ENCODE measurements at regions not wholly inside any gene's neighbourhood (a gene's known extent, or its start where the extent isn't known, plus 50 kb on each side); places are given as distances from the start of the nearest gene placed in this dataset.

- H3K4me1 ChIP-seq (ENCODE audit: insufficient read depth, low read length), result peaks cover 6% of the 10 kb centered on the region; the same call in 1 of the 2 replicates
- no peaks in the 10 kb centered on the region for H3K9me3 ChIP-seq (ENCODE audit: insufficient read depth, low read depth, low read length)
- no peak overlapping the region for H3K9ac ChIP-seq (ENCODE audit: low read depth, low read length)
- H3K27me3 ChIP-seq (ENCODE audit: insufficient read depth, low read length), result no peaks in the 10 kb centered on the region
- no peak overlapping the region for H3K4me3 ChIP-seq (ENCODE audit: low read length)
- H3K27ac ChIP-seq (ENCODE audit: low read length), result no peak overlapping the region
- H3K36me3 ChIP-seq (ENCODE audit: insufficient read depth, low read depth, low read length), result no peaks in the 10 kb centered on the region
Measured at GRCh38 chr13:34257966-34258365, 440.0 kb downstream of the RFC3 start.

DNA sequence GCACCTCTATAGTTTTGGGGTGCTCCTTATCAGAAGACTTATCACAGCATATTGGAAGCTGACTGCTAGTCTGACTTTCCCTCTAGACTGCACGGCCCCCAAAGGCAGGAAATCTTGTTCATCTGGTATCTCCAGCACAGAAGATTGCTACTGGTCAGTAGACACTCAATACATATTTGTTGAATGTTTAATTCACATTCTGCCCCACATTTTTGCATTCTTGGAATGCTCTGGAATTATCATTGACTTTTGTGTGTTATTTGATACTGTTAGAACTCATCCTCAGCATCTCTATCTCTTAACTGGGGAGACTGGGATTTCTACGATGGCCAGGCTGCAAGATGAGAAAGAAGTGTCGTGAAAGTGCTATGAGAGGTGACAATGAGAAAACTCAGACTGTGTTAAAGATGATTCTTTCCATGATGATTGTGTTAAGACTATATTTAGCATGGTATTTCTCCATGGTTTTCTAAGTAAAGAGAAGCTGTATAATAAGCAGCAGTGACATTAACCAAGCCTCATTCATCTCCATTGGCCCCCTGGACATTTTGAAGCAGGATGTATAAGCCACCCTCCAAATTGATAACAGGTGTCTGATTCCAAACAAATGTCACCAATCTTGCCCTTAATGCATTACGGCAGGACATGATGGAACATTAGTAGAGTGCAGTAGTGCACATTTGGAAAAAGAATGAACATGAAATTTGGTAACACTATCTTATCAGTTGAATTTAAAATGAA is 440.9 kb downstream of the RFC3 start:
- no peak overlapping the region for H3K27ac ChIP-seq (ENCODE audit: low read length)
- no peaks in the 10 kb centered on the region for H3K27me3 ChIP-seq (ENCODE audit: insufficient read depth, low read length)
- H3K4me1 ChIP-seq (ENCODE audit: insufficient read depth, low read length), result peaks cover 6% of the 10 kb centered on the region; the same call in 1 of the 2 replicates
- no peak overlapping the region for H3K4me3 ChIP-seq (ENCODE audit: low read length)
- no peaks in the 10 kb centered on the region for H3K36me3 ChIP-seq (ENCODE audit: insufficient read depth, low read depth, low read length)
- H3K9me3 ChIP-seq (ENCODE audit: insufficient read depth, low read depth, low read length), result no peaks in the 10 kb centered on the region
- no peak overlapping the region for H3K9ac ChIP-seq (ENCODE audit: low read depth, low read length)

- H3K4me3 ChIP-seq (ENCODE audit: low read length), result no peak overlapping the region
- H3K9me3 ChIP-seq (ENCODE audit: insufficient read depth, low read depth, low read length), result no peaks in the 10 kb centered on the region
- no peaks in the 10 kb centered on the region for H3K27me3 ChIP-seq (ENCODE audit: insufficient read depth, low read length)
- H3K4me1 ChIP-seq (ENCODE audit: insufficient read depth, low read length), result peaks cover 6% of the 10 kb centered on the region; the same call in 1 of the 2 replicates
- H3K36me3 ChIP-seq (ENCODE audit: insufficient read depth, low read depth, low read length), result no peaks in the 10 kb centered on the region
- H3K9ac ChIP-seq (ENCODE audit: low read depth, low read length), result no peak overlapping the region
- no peak overlapping the region for H3K27ac ChIP-seq (ENCODE audit: low read length)
Measured at GRCh38 chr13:34263681-34264080, 445.7 kb downstream of the RFC3 start.

DNA sequence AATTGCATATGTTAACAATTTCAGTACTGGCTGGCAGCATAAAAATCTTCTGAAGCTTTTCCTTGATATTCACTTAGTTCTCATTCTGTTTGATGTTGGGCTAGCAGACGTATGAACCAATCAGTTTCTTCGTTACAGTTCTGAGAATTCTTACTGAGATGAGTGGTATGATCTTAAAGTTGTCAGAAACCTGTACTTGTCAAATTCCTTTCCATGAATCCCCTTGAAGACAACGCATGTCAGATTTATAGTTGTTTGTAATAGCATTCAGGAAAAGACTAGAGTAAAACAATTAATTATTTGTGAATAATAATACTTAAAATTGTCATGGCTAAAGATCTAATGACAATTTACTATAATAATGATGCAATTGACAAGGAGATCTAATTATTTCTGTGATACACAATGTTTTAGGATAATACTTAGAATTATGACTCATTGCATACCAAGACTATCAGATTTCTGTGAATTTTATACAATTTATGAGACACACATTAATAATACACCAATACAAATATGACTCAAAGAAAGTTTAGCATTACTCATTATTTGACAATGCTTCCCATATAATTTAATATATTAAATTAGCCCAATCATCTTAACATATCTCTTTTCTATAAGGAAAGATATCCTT is 447.2 kb downstream of the RFC3 start:
- Histone ChIP-seq H3K9ac (ENCODE audit: low read depth, low read length) (no peak overlapping the region), H3K4me3 (ENCODE audit: low read length) (no peak overlapping the region), H3K9me3 (ENCODE audit: insufficient read depth, low read depth, low read length) (no peaks in the 10 kb centered on the region), H3K27me3 (ENCODE audit: insufficient read depth, low read length) (no peaks in the 10 kb centered on the region), H3K4me1 (ENCODE audit: insufficient read depth, low read length) (no peaks in the 10 kb centered on the region), H3K27ac (ENCODE audit: low read length) (no peak overlapping the region), H3K36me3 (ENCODE audit: insufficient read depth, low read depth, low read length) (no peaks in the 10 kb centered on the region)

DNA sequence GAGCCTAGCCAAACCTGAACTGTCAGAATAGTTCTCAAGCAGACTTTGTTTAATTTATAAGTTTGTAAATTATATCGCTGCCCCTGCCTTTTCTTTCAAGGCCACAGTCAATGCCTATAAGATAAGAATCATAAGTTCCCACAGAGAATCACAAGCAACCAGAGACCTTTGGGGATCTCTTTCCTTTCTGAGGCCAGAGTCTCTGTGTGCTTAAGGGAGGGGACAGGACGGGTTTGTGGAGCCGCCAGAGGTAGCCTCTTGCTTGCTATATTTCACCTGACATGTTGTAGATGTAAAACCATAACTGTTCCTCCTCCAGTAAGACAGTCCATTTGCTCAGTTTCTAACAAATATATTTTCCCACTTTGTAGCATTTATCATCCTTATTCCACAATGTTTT is 458.8 kb downstream of the RFC3 start:
- H3K27me3 ChIP-seq (ENCODE audit: insufficient read depth, low read length), result no peaks in the 10 kb centered on the region
- no peak overlapping the region for H3K9ac ChIP-seq (ENCODE audit: low read depth, low read length)

GRCh38 chr13:34277936-34278335 is 460.0 kb downstream of the RFC3 start:
- no peak overlapping the region for H3K27ac ChIP-seq (ENCODE audit: low read length)
- H3K9ac ChIP-seq (ENCODE audit: low read depth, low read length), result no peak overlapping the region
- no peaks in the 10 kb centered on the region for H3K27me3 ChIP-seq (ENCODE audit: insufficient read depth, low read length)
- no peaks in the 10 kb centered on the region for H3K9me3 ChIP-seq (ENCODE audit: insufficient read depth, low read depth, low read length)
- no peak overlapping the region for H3K4me3 ChIP-seq (ENCODE audit: low read length)
- H3K36me3 ChIP-seq (ENCODE audit: insufficient read depth, low read depth, low read length), result no peaks in the 10 kb centered on the region
- no peaks in the 10 kb centered on the region for H3K4me1 ChIP-seq (ENCODE audit: insufficient read depth, low read length)

More for the DNA sequence above, 458.8 kb downstream of the RFC3 start:
- Histone ChIP-seq H3K27ac (ENCODE audit: low read length) (no peak overlapping the region), H3K36me3 (ENCODE audit: insufficient read depth, low read depth, low read length) (no peaks in the 10 kb centered on the region), H3K4me1 (ENCODE audit: insufficient read depth, low read length) (no peaks in the 10 kb centered on the region), H3K9me3 (ENCODE audit: insufficient read depth, low read depth, low read length) (no peaks in the 10 kb centered on the region), H3K4me3 (ENCODE audit: low read length) (no peak overlapping the region)

DNA sequence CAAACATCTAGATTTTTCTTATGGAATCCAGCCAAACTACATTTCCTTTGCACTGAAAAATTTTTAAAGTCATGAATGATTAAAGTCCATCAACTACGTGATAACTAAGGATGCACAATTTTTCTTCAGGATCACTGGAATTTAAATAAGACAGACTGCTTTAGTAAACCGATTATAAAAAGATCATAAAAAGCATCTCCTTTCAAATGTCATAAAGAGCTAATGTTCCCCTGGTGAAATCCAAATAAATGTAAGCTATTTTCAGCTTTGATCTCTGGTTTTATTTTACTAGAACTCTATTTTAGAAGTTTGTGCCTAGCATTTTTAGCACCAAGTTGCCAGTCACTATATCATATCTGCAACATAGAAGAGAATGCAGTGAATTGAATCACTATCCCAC is 460.8 kb downstream of the RFC3 start:
- Histone ChIP-seq H3K9ac (ENCODE audit: low read depth, low read length) (no peak overlapping the region), H3K36me3 (ENCODE audit: insufficient read depth, low read depth, low read length) (no peaks in the 10 kb centered on the region), H3K4me3 (ENCODE audit: low read length) (no peak overlapping the region), H3K9me3 (ENCODE audit: insufficient read depth, low read depth, low read length) (0 out of 2 replicates have a peak, but pooled peaks cover under 1% of the 10 kb centered on the region), H3K4me1 (ENCODE audit: insufficient read depth, low read length) (no peaks in the 10 kb centered on the region), H3K27ac (ENCODE audit: low read length) (no peak overlapping the region), H3K27me3 (ENCODE audit: insufficient read depth, low read length) (no peaks in the 10 kb centered on the region)

DNA sequence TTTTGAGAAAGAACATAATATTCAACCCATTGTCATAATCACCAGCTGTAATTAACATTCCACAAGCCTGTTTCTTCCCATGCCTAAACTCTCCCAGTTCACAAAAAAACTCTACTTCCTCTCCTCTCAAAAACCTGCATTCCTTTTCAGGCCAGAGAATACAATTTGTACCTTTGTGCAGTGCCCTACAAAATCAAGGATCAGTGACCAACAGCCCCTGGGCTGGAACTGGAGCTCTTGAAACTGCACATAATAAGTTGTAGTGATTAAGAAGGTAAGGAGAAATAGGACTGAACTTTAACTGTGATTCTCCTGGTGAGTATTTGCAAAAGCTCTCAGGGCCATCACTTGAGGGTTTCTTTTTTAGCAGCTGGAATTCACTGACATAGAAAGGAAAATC is 472.7 kb downstream of the RFC3 start:
- Histone ChIP-seq H3K36me3 (ENCODE audit: insufficient read depth, low read depth, low read length) (no peaks in the 10 kb centered on the region), H3K9ac (ENCODE audit: low read depth, low read length) (no peak overlapping the region), H3K27me3 (ENCODE audit: insufficient read depth, low read length) (no peaks in the 10 kb centered on the region), H3K4me3 (ENCODE audit: low read length) (no peak overlapping the region), H3K4me1 (ENCODE audit: insufficient read depth, low read length) (no peaks in the 10 kb centered on the region), H3K9me3 (ENCODE audit: insufficient read depth, low read depth, low read length) (no peaks in the 10 kb centered on the region), H3K27ac (ENCODE audit: low read length) (no peak overlapping the region)

GRCh38 chr13:34294483-34295129 is 476.7 kb downstream of the RFC3 start:
- H3K4me3 ChIP-seq (ENCODE audit: low read length), result no peak overlapping the region
- no peaks in the 10 kb centered on the region for H3K4me1 ChIP-seq (ENCODE audit: insufficient read depth, low read length)
- no peaks in the 10 kb centered on the region for H3K27me3 ChIP-seq (ENCODE audit: insufficient read depth, low read length)
- H3K9ac ChIP-seq (ENCODE audit: low read depth, low read length), result no peak overlapping the region
- no peak overlapping the region for H3K27ac ChIP-seq (ENCODE audit: low read length)
- no peaks in the 10 kb centered on the region for H3K9me3 ChIP-seq (ENCODE audit: insufficient read depth, low read depth, low read length)
- H3K36me3 ChIP-seq (ENCODE audit: insufficient read depth, low read depth, low read length), result no peaks in the 10 kb centered on the region

DNA sequence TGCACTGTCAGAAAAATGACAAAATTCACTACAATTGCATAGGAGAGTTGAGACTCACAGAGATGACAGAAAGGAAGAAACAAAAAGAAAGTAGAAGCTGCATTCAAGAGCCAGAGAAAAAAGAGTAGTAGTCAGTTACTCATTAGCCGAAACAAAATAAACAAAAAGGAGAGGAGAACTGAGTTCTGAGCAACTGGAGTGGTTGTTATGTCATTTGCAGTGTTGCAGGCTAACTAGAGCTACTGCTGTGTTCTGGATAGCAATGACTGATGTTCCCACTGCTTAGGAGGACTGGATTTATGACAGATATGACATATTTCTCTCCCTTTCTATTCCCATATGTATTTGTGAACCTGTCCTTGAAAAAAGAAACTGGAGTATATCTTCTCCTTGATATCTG is 482.6 kb downstream of the RFC3 start:
- Histone ChIP-seq H3K4me3 (ENCODE audit: low read length) (no peak overlapping the region), H3K4me1 (ENCODE audit: insufficient read depth, low read length) (no peaks in the 10 kb centered on the region), H3K9me3 (ENCODE audit: insufficient read depth, low read depth, low read length) (no peaks in the 10 kb centered on the region), H3K27ac (ENCODE audit: low read length) (no peak overlapping the region), H3K27me3 (ENCODE audit: insufficient read depth, low read length) (no peaks in the 10 kb centered on the region), H3K9ac (ENCODE audit: low read depth, low read length) (no peak overlapping the region), H3K36me3 (ENCODE audit: insufficient read depth, low read depth, low read length) (no peaks in the 10 kb centered on the region)

GRCh38 chr13:34302596-34302995 is 484.6 kb downstream of the RFC3 start:
- Histone ChIP-seq H3K9me3 (ENCODE audit: insufficient read depth, low read depth, low read length) (no peaks in the 10 kb centered on the region), H3K9ac (ENCODE audit: low read depth, low read length) (no peak overlapping the region), H3K27me3 (ENCODE audit: insufficient read depth, low read length) (no peaks in the 10 kb centered on the region), H3K36me3 (ENCODE audit: insufficient read depth, low read depth, low read length) (no peaks in the 10 kb centered on the region), H3K4me3 (ENCODE audit: low read length) (no peak overlapping the region), H3K4me1 (ENCODE audit: insufficient read depth, low read length) (no peaks in the 10 kb centered on the region), H3K27ac (ENCODE audit: low read length) (no peak overlapping the region)

DNA sequence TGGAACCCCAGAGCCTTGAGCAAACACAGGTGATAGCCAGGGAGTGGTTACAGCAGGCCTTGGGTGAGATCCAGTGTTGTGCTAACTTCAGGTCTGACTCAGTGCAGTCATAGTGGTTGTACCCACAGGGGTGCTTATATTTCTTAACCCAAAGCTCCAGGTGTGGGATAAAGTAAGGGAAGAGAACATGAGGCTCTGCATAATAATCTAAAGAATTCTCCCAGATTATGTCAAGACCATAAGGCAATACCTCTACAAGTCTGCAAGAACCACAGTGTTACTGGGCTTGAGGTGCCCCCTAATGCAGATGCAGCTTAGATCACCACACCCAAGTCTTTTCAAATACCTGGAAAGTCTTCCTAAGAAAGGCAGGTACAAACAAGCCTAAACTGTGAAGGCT is 485.4 kb downstream of the RFC3 start:
- Histone ChIP-seq H3K4me3 (ENCODE audit: low read length) (no peak overlapping the region), H3K4me1 (ENCODE audit: insufficient read depth, low read length) (no peaks in the 10 kb centered on the region), H3K27ac (ENCODE audit: low read length) (no peak overlapping the region), H3K9ac (ENCODE audit: low read depth, low read length) (no peak overlapping the region), H3K27me3 (ENCODE audit: insufficient read depth, low read length) (no peaks in the 10 kb centered on the region), H3K9me3 (ENCODE audit: insufficient read depth, low read depth, low read length) (no peaks in the 10 kb centered on the region), H3K36me3 (ENCODE audit: insufficient read depth, low read depth, low read length) (no peaks in the 10 kb centered on the region)

Measured in iPS-20b (cell line).